Right atrium auricular region (tissue), 2 donors: ENCODE measurements at regions not wholly inside any gene's neighbourhood (a gene's known extent, or its start where the extent isn't known, plus 50 kb on each side); places are given as distances from the start of the nearest gene placed in this dataset.

Experiments used
- DNase-seq: peaks from one replicate; pipeline ENCODE4 v3.0.0-alpha.2; 2019; ENCODE audit warnings: low spot score
- H3K27ac ChIP-seq, 2 donors: fragments of 200-600 bp; sonication (generic); 1 replicate in 1 of 2; 2 replicates in 1 of 2; pipeline ENCODE4 v1.5.1; 2016 to 2019
- H3K27me3 ChIP-seq, 2 donors: fragments of 200-600 bp; sonication (generic); one replicate each; pipeline versions ENCODE4 v1.5.1 to v1.6.0; 2017 to 2019
- H3K36me3 ChIP-seq: fragments of 200-600 bp; sonication (generic); one replicate; pipeline ENCODE4 v1.5.1; 2016
- H3K4me1 ChIP-seq, 2 donors: fragments of 200-600 bp; sonication (generic); one replicate each; pipeline versions ENCODE4 v1.5.1 to v1.6.0; 2017 to 2019
- H3K4me3 ChIP-seq, 2 donors: fragments of 200-600 bp; sonication (generic); 1 replicate in 1 of 2; 2 replicates in 1 of 2; pipeline ENCODE4 v1.5.1; 2017 to 2019; ENCODE audit warnings: mild to moderate bottlenecking in 1 of 2, moderate library complexity in 1 of 2
- H3K9me3 ChIP-seq, 2 donors: fragments of 200-600 bp; sonication (generic); one replicate each; pipeline ENCODE4 v1.5.1; 2019
- CTCF ChIP-seq, 2 donors: fragments of 200-600 bp; sonication (generic); IDR thresholded peaks; one replicate each; pipeline ENCODE4 v1.5.1; 2019; ENCODE audit warnings: antibody characterized with exemption in 2 of 2

DNA sequence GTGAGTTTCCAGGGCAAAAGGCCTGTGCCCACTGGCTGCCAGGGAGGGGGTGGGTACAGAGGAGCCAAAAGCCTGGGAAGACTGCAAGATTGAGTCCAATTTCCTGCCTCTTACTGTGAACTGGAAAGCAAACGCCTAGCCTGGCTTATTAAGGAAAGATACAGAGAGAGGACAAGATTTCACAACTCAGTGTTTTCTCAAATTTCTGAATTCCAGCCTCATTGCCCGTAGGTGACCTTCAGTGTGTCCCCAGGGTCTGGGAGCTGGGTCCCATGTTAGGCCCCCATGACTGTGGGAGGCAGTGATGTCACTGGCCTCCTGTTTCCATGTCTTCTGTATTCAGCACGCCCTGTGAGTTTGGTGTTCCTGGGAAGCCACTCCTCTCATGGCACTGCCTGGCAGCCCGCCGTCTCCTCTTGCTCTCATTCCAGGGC lies 60.6 kb upstream of the PTPN3 start:
- Histone ChIP-seq H3K9me3 (no peaks in the 10 kb centered on the region), H3K27me3 (no peaks in the 10 kb centered on the region), H3K4me1 (peaks cover 0 to 4% of the 10 kb centered on the region in 2 donors), H3K4me3 (no peak overlapping the region), H3K36me3 (no peaks in the 10 kb centered on the region), H3K27ac (no peak overlapping the region)
- no peak for TF ChIP-seq CTCF (IDR thresholded peaks at IDR 0.05)
- no peak for DNase-seq

DNA sequence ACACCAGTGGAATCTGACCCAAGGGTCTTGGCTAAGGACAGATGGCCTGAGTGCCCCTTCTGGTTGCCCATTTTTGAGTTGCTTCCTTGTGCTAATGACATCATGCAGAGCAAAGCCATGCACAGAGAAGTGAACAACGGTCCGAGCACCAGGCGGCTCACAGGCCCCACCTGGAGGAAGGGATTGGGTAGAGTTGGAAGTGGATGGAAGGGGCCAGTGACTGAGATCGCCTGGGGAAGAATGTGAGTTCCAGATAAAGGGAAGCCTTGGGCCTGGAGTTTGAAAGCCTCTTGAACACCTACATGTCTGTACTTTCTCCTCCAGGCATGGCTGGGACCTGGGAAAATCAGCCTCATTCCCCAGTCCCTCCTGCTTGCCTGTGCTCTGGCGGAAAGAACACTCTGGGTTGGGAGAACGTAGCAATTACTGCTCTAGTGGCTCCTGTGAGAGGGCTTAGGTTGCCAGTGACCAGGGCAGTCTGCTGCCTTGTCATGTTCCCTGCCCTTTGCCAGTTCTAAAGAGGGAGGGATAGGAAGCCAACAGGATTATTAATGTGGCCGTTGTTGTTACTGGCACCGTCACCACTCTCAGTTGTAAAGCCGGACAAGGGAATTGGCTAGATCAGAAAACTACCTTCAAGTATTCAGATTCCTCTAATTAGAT lies 62.5 kb upstream of the PTPN3 start:
- no peak for TF ChIP-seq CTCF (IDR thresholded peaks at IDR 0.05)
- Histone ChIP-seq H3K4me1 (peaks cover 0 to 4% of the 10 kb centered on the region in 2 donors), H3K27me3 (no peaks in the 10 kb centered on the region), H3K4me3 (no peak overlapping the region), H3K36me3 (no peaks in the 10 kb centered on the region), H3K9me3 (no peaks in the 10 kb centered on the region), H3K27ac (peak overlapping the region in 1 of 2 donors; percentile 48)
- no peak for DNase-seq

- H3K4me3 ChIP-seq, result no peak overlapping the region
- peak overlapping the region in 1 of 2 donors; percentile 48 for H3K27ac ChIP-seq
- H3K36me3 ChIP-seq, result no peaks in the 10 kb centered on the region
- peaks cover 0 to 4% of the 10 kb centered on the region in 2 donors for H3K4me1 ChIP-seq
- no peaks in the 10 kb centered on the region for H3K9me3 ChIP-seq
- no peak for DNase-seq
- H3K27me3 ChIP-seq, result no peaks in the 10 kb centered on the region
- no peak for TF ChIP-seq CTCF (IDR thresholded peaks at IDR 0.05)
Measured at GRCh38 chr9:109561137-109561536, 63.0 kb upstream of the PTPN3 start.

DNA sequence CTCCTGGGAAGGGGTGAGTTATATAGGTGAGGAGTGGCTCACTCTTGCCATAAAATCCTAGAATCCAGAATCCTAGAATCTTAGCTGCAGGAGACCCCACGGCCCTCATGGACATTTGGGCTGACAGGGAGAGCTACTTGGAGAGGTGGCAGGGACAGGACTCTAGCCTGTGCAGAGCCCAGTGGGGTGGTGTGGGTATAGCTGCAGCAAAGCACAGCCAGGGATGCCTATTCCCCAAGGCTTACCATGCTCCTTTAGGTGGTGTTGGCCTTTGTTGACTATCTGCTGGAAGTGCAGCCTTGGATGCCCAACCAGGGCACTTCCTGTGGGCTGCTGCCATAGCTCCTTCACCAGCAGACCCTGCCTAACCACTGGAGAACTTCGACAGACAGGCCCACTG lies 70.0 kb upstream of the PTPN3 start:
- Histone ChIP-seq H3K4me3 (no peak overlapping the region), H3K27ac (no peak overlapping the region), H3K27me3 (no peaks in the 10 kb centered on the region), H3K36me3 (no peaks in the 10 kb centered on the region), H3K4me1 (peaks cover 0 to 5% of the 10 kb centered on the region in 2 donors), H3K9me3 (peaks cover 0 to 4% of the 10 kb centered on the region in 2 donors)
- no peak for DNase-seq
- TF ChIP-seq CTCF (IDR thresholded peaks at IDR 0.05), result no peak

DNA sequence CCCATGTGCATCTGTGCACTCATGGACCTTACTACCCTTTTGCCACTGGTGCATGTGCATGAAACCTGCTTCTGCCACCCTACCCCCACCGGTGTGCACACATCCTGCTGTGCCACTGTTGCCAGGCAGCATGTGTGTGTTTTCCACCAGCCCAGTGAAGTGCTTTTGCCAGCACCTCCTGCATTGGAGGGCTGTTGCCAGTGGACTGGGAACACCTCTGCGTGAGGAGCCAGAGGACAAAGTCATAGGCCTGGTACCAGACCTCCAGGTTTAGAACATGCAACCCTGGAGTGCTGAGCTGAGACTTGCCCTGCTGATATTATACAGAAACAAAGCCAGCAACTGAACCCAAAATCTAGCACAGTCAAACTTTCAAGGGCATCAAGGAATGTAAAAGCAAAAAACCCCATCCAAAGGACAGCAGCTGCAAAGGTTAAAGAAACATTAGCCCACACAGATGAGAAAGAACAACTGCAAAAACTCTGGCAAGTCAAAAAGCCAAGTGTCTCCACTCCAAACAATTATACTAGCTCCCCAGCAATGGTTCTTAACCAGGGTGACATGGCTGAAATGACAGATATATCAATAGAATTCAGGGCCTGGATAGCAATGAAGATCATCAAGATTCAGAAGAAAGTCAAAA lies 70.6 kb upstream of the PTPN3 start:
- DNase-seq, result no peak
- Histone ChIP-seq H3K36me3 (no peaks in the 10 kb centered on the region), H3K4me3 (no peak overlapping the region), H3K9me3 (peaks cover 0 to 4% of the 10 kb centered on the region in 2 donors), H3K4me1 (peaks cover 0 to 5% of the 10 kb centered on the region in 2 donors), H3K27ac (no peak overlapping the region), H3K27me3 (no peaks in the 10 kb centered on the region)
- TF ChIP-seq CTCF (IDR thresholded peaks at IDR 0.05), result no peak
